ENCODE measurements at regions not wholly inside any gene's neighbourhood (a gene's known extent, or its start where the extent isn't known, plus 50 kb on each side); places are given as distances from the start of the nearest gene placed in this dataset.

GRCh38 chr10:105644559-105644958 is 1003.5 kb downstream of the SORCS3 start:
- H3K4me3 ChIP-seq (ENCODE audit: low read depth, low read length) = no peak overlapping the region
- ChIA-PET CTCF (no interaction called here), POLR2A (no interaction called here)
- H3K36me3 ChIP-seq (ENCODE audit: control insufficient read depth, insufficient read depth, low read length) = no peaks in the 10 kb centered on the region
- Mint-ChIP-seq H3K36me3 (ENCODE audit: insufficient read depth, unreplicated experiment) (no peaks in the 10 kb centered on the region), H3K9me3 (ENCODE audit: unreplicated experiment) (no peaks in the 10 kb centered on the region), H3K4me1 (ENCODE audit: low read depth, unreplicated experiment) (no peaks in the 10 kb centered on the region), H3K27me3 (ENCODE audit: insufficient read depth, unreplicated experiment) (no peaks in the 10 kb centered on the region), H3K27ac (ENCODE audit: unreplicated experiment) (no peak overlapping the region), H3K4me3 (ENCODE audit: unreplicated experiment) (no peak overlapping the region)
- intact Hi-C loops (cut with micrococcal nuclease; ENCODE audit: unreplicated experiment) = no loop called here
- H3K27me3 ChIP-seq (replicated peaks; ENCODE audit: control insufficient read depth, insufficient read depth, low read length) = no peaks in the 10 kb centered on the region
- no TSS peak for BruUV-seq (replicated peaks)
- TF ChIP-seq CTCF (IDR thresholded peaks at IDR 0.05; ENCODE audit: insufficient read depth in 1 of 2, low read depth in 1 of 2, low read length in 1 of 2, severe bottlenecking in 1 of 2, unreplicated experiment in 1 of 2) = no peak
- no peaks in the 10 kb centered on the region; the same call in 1 of the 2 replicates for H3K9me3 ChIP-seq
- H3K4me1 ChIP-seq = no peaks in the 10 kb centered on the region
- DNase-seq = no peak

GRCh38 chr10:105644091-105644490 is 1003.0 kb downstream of the SORCS3 start:
- no peak for DNase-seq
- no peak overlapping the region for H3K4me3 Mint-ChIP-seq (ENCODE audit: unreplicated experiment)
- no peaks in the 10 kb centered on the region; the same call in 1 of the 2 replicates for H3K9me3 ChIP-seq
- ChIA-PET POLR2A (no interaction called here), CTCF (no interaction called here)
- H3K4me3 ChIP-seq (ENCODE audit: low read depth, low read length) = no peak overlapping the region
- H3K4me1 Mint-ChIP-seq (ENCODE audit: low read depth, unreplicated experiment) = no peaks in the 10 kb centered on the region
- no peak overlapping the region for H3K27ac Mint-ChIP-seq (ENCODE audit: unreplicated experiment)
- no TSS peak for BruUV-seq (replicated peaks)
- H3K4me1 ChIP-seq = no peaks in the 10 kb centered on the region
- TF ChIP-seq CTCF (IDR thresholded peaks at IDR 0.05; ENCODE audit: insufficient read depth in 1 of 2, low read depth in 1 of 2, low read length in 1 of 2, severe bottlenecking in 1 of 2, unreplicated experiment in 1 of 2) = no peak
- no peaks in the 10 kb centered on the region for H3K27me3 ChIP-seq (replicated peaks; ENCODE audit: control insufficient read depth, insufficient read depth, low read length)
- intact Hi-C loops (cut with micrococcal nuclease; ENCODE audit: unreplicated experiment) = no loop called here
- no peaks in the 10 kb centered on the region for H3K9me3 Mint-ChIP-seq (ENCODE audit: unreplicated experiment)
- no peaks in the 10 kb centered on the region for H3K36me3 Mint-ChIP-seq (ENCODE audit: insufficient read depth, unreplicated experiment)
- H3K27me3 Mint-ChIP-seq (ENCODE audit: insufficient read depth, unreplicated experiment) = no peaks in the 10 kb centered on the region
- H3K36me3 ChIP-seq (ENCODE audit: control insufficient read depth, insufficient read depth, low read length) = no peaks in the 10 kb centered on the region

GRCh38 chr10:105643660-105644059 is 1002.6 kb downstream of the SORCS3 start:
- DNase-seq = no peak
- Mint-ChIP-seq H3K9me3 (ENCODE audit: unreplicated experiment) (no peaks in the 10 kb centered on the region), H3K36me3 (ENCODE audit: insufficient read depth, unreplicated experiment) (no peaks in the 10 kb centered on the region), H3K27ac (ENCODE audit: unreplicated experiment) (no peak overlapping the region), H3K27me3 (ENCODE audit: insufficient read depth, unreplicated experiment) (no peaks in the 10 kb centered on the region), H3K4me1 (ENCODE audit: low read depth, unreplicated experiment) (no peaks in the 10 kb centered on the region), H3K4me3 (ENCODE audit: unreplicated experiment) (no peak overlapping the region)
- intact Hi-C loops (cut with micrococcal nuclease; ENCODE audit: unreplicated experiment) = no loop called here
- no peak overlapping the region for H3K4me3 ChIP-seq (ENCODE audit: low read depth, low read length)
- H3K27me3 ChIP-seq (replicated peaks; ENCODE audit: control insufficient read depth, insufficient read depth, low read length) = no peaks in the 10 kb centered on the region
- H3K9me3 ChIP-seq = no peaks in the 10 kb centered on the region; the same call in 1 of the 2 replicates
- no peak for TF ChIP-seq CTCF (IDR thresholded peaks at IDR 0.05; ENCODE audit: insufficient read depth in 1 of 2, low read depth in 1 of 2, low read length in 1 of 2, severe bottlenecking in 1 of 2, unreplicated experiment in 1 of 2)
- no peaks in the 10 kb centered on the region for H3K36me3 ChIP-seq (ENCODE audit: control insufficient read depth, insufficient read depth, low read length)
- ChIA-PET POLR2A (no interaction called here), CTCF (no interaction called here)
- no peaks in the 10 kb centered on the region for H3K4me1 ChIP-seq
- BruUV-seq (replicated peaks) = no TSS peak

Measured in Caco-2 (cell line).